ENCODE measurements at regions not wholly inside any gene's neighbourhood (a gene's known extent, or its start where the extent isn't known, plus 50 kb on each side); places are given as distances from the start of the nearest gene placed in this dataset.
"Not testable (repeated sequence)": the region's sequence is repeated elsewhere in the genome, so short reads cannot be mapped to it uniquely, and the experiment has no call there.

DNA sequence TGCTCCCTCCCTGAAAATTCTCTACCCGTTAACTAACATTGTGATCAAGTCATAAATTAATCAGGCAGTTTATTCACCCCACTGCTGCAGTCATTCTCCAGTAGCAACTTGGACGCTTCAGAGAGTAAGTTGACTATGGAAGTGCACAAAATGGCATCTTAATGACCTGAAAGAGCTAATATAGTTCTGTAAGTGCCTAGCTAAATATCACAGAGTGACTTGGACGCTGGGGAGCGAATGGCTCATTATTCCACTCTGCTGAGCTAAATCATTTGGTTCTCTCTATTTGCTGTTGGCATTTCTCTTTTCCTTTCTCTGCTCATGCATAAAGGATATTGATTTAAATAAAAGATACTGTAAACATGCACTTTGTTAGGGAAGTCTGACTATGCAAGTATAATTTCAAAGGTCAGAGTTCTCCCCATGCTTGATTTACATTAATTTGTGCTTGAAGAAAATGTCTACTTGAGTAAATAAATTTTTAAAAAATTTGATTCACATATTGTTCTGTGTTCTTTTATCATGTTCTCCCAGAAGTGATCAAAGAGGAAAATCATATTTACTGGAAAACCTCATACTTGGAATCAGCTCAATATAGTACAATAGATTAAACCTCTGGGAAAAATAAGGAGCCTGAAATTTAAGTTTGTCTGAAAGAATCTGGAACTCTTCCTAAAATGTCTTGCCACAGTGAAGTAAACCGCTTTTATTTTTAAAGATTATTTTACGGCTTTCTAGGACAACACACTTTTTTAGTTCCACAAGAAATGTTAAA, 169.5 kb upstream of the HAPLN1 start:
- peak; percentile 2 to 72 for DNase-seq

DNA sequence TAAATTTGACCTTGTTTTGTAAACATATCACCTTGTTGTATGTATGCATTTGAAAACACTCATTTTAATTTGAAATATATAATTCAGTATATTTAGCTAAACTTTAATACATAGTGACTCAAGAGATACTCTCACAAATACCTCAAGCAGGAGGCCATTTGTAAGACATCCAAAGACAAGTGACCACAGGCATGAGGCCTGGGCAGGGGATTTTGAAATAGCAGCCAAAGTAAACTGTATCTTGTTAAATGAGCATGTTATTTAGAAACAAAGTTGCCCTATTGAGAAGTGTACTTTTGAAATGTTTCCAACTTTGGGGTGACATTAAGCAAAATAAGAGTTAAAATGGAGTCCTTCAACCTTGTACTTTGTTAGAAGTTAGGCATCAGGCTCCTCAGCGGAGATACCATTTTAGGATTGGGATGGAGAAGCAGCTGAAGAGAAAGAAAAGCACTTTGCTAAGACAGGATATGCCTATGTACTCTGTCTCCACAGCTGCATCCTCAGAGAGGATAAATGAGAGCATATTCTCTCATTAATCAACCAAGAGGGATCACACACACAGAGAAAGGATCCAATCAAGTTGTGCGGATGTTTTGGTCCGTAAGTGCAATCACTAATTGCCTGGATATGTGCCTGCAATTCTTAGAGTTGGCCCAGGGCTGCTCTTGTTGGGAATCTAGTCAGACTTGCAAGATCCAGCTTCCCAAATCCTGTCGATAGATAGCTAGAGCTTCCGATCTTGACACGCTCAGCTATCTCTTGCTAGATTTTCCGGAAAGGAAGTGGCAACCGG, 157.5 kb upstream of the HAPLN1 start:
- no peak for DNase-seq

DNA sequence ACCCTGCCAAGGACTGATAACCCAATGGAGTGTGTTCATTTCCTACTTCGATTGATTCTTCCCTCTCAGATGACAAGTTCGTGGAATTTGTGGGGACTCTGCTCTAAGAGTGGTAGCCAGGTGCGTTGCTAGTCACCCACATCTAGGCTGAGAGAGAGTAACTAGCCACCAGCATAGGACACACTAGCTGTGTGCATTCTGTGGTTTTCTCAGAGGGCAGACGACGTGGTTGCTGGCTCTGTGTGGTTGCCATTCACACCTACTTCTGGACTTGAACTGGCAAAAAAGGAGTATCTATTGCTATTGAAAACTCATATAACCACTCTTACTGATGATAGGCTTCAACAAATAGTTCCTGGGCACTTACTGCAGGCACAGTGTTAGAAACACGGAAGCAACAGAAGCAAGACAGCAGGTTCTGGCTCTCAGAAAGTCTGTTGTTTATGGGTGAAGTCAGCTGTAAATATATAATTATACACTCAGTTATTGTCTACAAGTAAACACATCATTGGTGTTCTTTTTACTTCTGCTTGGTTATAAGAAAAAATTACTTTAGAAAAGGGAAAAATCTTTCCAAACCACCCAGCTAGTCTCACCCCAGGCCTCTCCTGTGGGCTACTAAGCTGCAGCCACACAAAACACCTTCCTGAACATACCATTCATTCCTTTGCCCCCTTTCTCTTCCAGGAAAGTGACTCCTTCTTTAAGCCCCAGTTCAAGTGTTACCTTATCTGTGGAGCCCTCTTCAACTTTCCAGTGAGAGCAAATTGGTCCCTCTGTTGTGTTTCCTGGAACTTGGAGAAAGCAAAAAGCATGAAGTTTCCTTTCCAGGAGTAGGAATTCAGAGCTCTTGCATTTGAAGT, 151.1 kb upstream of the HAPLN1 start:
- DNase-seq = no peak

DNA sequence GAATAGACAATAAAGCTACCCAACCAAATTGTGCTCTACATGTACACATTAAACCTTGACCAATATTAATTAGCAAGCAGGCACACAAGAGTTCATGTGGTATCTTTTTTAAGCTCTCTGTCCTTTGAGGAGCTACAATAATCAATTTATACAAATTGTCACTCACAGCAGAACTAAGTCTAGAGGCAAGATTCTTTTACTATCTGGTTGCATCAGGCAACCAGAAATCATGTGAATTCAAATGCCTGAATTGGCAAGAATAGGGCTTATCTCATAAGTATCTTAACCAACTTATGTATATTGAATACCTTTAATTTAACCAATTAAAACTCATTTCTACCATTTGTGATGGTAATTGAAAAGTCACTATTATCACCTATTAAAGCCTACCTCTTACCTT, 145.5 kb upstream of the HAPLN1 start:
- no peak for DNase-seq

DNA sequence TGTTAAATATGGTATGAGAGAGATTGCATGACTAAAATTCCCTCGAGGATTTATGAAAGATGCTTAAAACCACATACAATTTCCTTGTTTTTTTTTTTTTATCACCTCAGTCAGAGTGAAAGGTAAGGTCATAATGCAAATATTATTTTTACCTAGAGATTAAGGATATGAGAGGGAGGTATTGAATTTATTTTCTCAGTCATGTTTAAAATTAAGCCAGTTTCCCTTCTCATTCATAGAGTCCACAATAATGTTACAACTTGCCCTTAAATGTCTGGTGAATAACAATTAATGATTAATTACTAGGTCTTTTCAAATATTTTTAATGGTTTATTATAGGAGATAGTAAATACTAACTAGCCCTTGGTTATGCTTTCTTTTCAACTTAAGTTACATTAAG, 144.9 kb upstream of the HAPLN1 start:
- DNase-seq = no peak

DNA sequence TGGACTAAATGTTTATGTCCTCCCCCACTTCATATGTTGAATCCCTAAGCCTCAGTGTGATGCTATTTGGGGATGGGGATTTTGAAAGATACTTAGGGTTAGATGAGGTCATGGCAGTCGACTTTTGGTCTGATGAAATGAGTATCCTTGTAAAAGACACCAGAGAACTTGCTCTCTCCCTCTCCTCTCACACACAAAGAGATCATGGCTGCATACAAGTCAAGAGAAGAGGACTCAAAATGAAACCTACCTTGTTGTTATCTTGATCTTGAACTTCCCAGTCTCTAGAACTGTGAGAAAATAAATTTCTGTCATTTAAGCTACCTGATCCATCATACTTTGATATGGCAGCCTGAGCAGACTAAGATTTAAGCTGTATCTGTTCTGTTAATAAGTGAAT, 144.0 kb upstream of the HAPLN1 start:
- no peak for DNase-seq

DNA sequence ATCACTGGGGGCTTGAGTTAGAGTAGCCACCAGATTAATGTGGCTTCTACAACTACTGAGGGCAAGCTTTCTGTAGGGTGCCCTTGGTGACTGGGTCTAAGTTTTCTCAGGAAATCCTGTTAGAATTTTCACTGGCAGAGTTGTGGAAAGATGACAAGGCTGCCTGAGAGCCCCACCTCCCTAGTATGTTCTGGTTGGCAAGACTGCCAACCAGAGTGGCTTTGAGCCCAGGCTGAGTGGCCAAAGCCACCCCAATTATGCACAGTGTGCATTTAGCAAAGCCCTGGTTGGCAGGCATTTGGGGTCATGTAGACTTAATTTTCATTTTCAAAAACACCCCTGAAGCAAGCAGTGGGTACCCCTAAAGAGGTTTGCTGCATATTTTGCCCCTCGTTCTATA, 136.7 kb upstream of the HAPLN1 start:
- no peak for DNase-seq

DNA sequence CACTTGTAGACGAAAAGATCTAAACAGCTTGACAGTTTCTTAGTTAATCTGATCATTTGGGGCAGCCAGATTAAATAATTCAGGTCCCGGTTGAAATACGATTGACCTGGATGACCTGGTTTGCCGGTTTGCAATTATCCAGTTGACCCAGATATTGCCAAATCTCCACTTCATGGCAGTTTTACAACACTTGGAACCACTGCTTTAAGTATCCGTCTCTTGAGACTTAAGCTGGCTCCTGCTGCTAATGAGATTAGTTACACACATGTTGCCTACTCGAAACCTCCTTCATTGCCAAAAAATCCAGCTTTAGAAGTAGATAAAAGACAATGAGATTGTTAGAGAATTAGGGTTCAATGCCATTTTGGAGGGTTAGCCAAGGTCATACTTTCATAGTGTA, 136.2 kb upstream of the HAPLN1 start:
- DNase-seq = no peak

DNA sequence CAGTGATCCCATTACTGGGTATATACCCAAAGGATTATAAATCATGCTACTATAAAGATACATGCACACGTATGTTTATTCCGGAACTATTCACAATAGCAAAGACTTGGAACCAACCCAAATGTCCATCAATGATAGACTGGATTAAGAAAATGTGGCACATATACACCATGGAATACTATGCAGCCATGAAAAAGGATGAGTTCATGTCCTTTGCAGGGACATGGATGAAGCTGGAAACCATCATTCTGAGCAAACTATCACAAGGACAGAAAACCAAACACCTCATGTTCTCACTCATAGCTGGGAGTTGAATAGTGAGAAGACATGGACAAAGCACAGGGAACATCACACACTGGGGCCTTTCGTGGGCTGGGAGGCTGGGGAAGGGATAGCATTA, 129.8 kb upstream of the HAPLN1 start:
- not testable (repeated sequence) for DNase-seq

DNA sequence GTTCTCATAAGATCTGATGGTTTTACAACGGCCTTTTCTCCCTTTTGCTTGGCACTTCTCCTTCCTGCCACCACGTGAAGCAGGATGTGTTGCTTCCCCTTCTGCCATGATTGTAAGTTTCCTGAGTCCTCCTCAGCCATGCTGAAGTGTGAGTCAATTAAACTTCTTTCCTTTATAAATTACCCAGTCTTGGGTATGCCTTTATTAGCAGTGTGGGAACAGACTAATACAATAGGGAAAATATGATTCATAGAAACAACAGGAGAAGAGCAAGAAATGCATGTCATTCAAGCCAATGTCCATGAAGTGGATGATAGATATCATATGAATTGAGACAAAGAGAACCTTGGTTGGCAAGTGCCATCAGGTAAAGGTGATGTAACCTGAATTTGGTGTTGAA, 128.3 kb upstream of the HAPLN1 start:
- no peak for DNase-seq

DNA sequence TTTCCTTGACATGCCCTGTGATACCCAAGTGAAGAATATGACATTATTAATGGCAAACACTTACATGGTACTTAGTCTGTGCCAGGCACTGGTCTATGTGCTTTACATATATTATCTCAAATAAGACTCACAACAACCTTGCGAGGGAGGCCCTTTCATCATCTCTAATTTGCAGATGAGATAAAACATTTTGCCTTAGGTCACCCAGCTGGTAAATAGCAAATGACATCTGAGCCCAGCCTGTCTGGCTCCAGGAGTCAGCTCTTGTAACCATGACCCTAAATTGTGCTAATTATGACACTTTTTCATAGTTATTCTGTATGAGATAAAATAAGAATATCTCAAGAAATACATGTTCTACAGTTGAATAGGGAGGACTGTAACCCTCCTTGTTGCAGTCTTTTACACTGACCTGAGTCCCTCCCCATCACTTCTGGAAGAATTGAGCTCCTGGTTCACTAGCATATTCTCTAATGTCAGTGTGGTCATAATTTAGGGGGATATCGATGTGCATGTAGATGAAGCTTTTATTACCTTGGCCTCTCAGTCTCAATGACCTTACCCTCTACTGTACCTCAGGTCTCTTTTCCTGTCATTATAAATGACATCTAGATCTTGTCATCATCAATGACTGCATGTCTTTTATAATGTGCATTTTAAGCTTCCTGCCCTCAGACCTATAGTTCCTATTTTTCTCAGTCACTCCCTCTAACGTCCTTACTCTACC, 126.1 kb upstream of the HAPLN1 start:
- DNase-seq = no peak

DNA sequence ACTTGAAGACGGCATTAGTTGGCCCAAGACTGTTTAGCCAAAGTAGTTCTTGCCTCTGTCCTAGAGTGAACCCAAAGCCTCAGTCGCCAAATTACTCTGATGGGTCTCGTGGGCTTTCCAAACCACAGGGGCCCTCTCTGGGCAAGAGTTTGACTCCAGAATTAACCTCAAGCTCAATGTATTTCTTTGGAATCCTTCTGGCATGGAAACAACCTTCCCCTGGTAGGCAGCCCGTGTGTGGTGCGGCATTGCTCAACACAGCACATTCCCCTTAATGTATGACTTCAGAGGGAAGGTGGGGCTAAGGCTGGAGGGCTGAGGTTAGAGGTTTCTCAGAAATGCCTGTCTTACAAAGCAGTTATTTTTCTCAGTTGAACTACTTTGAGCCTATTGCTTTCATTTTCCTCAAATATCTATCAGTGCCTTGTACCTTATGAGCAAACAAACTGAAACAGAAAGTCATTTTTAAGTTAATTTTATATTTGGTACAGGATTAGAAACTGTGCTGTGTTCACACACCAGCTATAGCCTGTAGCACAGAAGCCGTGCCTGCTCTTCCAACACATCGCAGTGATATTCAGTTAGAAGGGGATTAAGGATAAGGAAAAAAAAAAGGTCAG, 123.9 kb upstream of the HAPLN1 start:
- DNase-seq = no peak

DNA sequence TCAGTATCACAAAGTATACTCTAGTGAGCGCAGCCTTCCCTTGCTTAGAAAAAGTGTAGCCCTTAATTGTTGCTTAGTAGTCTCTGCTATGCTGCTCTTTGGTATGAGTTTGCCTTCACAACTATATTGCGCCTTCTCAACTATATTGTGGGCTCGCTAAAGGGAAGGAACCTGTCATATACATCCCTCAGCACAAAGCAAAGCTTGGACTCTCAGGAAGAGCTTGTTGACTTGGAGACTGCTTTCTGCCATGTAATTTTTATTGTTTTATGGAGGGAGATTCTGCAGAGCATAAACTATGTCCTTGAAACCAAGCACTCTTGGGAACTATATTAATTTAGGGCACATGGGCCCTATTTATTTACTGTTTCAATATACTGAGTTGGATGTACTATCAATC, 119.1 kb upstream of the HAPLN1 start:
- DNase-seq = no peak

DNA sequence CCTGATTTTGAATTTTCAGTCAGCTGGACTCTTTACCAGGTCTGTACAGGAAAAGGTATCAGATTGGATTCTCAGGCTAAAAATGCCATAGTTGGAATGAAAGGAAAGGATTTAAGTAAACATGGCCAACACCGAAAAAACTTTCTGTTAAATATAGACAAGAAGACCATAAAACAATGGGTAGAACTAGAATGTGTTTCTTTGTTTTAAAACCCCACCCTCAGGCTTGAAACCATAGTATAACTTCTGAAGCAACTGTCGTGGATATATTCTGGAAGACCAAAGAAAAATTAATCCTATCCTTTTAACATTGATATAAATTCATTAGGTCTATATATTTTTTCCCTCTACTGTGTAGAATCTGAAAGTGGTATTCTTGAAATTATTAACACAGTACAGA, 118.6 kb upstream of the HAPLN1 start:
- no peak for DNase-seq

DNA sequence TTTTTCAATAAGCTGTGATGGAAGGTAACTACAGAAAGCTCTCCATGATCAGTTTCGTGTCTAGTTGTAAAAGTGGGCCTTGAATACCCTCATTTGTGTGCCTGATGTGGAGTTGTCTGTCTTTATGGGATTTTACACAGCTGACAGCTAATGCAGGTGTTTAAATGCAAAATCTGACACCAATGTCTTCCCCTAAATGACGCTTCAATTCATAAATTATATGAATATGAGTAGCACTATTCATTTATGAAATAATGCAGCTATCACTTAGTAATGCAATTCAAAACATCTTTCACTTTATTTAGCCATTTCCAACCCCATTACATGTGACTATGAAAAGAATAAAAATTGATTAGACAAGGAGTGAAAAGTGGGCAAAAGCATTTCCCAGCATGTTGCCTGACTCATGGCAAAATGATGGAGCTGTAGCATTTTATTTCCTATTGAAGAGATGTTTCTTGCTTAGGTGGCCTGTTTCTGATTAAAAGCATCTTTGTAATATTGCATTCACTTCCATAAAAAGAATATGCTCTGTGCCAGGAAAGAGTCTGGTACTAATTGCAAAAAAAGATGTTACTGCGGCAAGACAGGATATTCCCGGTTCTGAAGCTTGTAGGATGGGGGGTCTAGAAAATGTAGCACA, 116.7 kb upstream of the HAPLN1 start:
- no peak for DNase-seq

DNA sequence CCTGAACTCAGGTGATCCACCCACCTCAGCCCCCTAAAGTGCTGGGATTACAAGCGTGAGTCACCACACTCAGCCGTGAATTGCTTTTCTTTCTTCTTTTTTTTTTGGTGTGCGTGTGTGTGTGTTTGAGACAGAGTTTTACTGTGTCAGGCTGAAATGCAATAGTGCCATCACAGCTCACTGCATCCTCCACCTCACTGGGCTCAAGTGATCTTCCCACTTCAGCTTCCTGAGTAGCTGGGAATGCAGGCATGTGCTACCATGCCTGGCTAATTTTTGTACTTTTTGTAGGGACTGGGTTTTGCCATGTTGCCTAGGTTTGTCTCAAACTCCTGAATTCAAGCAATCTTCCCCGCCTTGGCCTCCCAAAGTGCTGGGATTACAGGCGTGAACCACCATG, 113.7 kb upstream of the HAPLN1 start:
- DNase-seq = no peak

DNA sequence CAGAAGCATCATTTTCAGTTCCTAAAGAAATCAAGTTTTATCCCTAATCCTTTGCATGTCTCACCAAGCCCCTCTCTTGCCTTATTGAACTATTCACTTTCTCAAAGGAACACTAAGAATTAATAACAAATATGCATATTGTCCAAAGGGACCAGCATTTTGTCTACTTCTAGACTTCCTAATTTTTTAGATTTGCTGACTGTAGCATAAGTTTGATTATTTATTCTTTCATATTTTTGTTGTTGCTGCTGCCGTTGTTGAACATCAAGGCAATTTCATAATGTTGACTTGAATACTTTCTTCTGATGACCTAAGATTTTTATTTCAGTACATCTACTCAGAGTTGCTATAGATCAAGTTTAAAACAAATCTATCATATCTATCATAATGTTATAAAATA, 111.2 kb upstream of the HAPLN1 start:
- no peak for DNase-seq

DNA sequence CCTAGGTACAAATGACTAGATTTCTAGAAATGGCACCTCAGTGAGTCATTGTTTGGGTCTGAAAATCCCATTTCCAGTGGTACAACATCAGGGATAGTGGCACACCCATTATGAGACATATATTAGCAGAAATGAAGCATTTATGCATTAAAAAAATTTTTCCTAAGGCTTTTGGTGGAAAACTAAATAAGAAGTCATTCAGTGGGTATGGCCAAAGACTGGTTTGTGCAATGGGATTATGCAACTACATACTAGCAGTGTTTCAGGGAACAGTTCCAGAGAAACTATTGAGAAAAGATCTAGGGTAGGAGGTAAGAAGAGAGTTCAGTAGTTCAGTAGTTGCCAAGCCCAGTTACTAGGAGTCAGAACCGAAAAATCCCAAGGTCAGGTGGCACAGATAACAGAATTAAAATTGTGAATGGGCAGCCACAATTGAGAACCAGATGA, 106.5 kb upstream of the HAPLN1 start:
- no peak for DNase-seq

DNA sequence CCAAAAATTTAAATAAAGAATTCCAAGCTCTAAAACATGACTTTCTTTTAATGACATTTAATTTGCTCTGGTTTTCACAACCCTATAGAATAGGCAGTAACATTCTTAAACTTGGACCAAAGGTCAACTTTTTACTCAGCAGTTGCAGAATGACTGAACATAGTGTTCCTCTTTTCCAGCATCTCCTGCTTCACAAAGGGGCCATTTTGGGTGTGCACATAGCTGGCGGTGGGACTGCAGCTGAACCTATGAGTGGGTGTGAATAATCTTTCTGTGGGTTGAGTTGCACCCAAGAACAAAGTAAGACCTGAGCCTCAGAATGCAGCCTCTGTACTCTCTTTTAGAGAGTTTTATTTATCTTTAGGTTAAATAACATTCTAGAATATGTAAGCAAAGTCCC, 96.9 kb upstream of the HAPLN1 start:
- DNase-seq = no peak

DNA sequence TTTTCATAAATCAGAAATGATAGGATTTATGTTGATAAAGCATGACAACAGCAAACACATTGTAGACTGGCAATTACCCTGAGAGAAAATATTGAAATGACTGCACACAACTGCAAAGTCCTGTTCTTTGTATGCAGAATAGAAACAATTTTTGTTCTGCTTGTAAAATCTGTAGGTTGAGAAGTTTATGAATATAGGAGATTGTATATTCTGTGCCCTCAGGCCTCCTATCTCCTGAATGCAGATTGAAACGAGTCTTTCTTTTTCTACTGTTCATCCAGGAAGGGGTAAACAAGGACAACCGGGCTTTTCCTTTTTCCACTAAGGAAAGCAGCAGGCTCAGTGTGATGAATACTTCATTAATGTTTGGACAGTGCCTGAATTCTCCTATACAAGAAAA, 95.0 kb upstream of the HAPLN1 start:
- no peak for DNase-seq

DNA sequence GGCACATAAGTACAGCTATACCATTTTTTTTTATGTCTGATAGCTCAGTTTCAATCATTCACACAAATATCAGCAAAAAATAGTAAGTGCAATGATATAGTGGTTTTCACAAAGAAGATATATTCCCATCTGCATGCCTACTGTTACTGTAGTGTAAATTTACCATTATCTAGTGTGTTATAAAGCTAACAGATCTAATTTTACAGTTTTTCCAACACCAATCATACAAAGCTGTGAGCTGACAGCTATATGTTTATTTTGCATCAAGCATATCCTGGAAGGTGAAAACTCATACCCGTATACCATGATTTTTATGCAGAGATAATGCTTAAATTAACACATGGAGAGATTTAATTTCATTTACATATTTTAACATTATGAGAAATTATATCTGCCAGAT, 89.9 kb upstream of the HAPLN1 start:
- no peak for DNase-seq

DNA sequence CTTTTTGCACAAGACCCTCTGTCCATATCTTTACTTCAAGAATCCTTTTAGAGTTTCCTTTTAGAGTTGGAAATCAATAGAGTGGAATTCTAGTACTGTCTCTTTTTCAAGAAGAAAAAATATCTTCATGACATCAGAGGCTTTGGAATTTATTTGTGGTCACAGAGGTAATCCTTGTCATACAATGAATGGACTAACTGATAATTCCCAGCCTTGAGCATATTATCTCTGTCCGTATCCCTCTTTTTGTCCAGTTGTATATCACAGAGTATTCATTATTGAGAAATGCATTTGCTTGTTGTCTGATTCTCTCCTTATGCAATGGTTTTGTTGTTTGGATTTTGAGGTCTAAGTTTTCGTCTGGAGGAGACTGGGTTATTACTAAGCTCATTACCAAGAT, 82.0 kb upstream of the HAPLN1 start:
- no peak for DNase-seq
